GM10248 (cell line): ENCODE measurements at regions not wholly inside any gene's neighbourhood (a gene's known extent, or its start where the extent isn't known, plus 50 kb on each side); places are given as distances from the start of the nearest gene placed in this dataset.

Experiments used
- CTCF ChIA-PET: fragments of 300-600 bp; sonication (Branson Sonifier 250); formaldehyde crosslinking; extraction: SDS; loops from one replicate; lab custom pipeline; 2021; ENCODE audit warnings: antibody characterized with exemption; lab: Yijun Ruan, JAX
- POLR2A ChIA-PET: fragments of 350-650 bp; sonication (Branson Sonifier 250); formaldehyde crosslinking; extraction: SDS; loops from one replicate; lab custom pipeline; 2020; ENCODE audit warnings: antibody characterized with exemption; lab: Yijun Ruan, JAX
- DNase-seq: peaks from one replicate; pipeline ENCODE4 v3.0.0; 2012; ENCODE audit errors: extremely low spot score
- TF ChIP-seq, protein P1 (sequence below): IDR thresholded peaks from 2 replicates; pipeline ENCODE4 v1.5.1; 2012; ENCODE audit warnings: mild to moderate bottlenecking, low read depth; ENCODE audit errors: extremely low read depth, missing control alignments, control extremely low read depth

DNA sequence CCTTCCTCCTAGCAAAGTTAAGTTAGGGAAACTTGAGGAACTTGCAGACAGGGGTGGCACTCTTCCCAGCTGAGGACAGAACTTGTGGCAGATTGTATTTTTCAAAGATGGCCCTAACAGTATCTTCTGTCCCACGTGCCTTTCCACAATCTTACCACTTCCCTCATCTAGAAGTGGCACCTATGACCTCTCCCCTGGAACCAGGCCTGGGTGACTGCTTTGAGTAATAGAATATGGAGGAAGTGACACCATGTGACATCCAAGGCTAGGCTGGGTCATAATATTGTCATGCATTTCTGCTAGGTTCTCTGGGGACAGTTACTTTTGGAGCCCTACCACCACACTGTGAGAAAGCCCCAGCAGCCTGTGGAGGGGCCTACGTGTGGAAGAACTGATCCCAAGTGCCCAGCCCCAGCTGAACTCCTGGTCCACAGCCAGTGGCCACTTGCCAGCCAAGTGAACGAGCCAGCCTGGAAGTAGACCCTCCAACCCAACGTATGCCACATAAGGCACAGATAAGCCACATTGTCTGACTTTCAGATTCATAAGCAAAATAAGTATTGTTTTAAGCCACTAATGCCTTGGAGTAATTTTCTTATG is 193.7 kb downstream of the PTPN20 start:
- CTCF ChIA-PET = no interaction called here
- no peak for DNase-seq
- TF ChIP-seq, protein P1, sequence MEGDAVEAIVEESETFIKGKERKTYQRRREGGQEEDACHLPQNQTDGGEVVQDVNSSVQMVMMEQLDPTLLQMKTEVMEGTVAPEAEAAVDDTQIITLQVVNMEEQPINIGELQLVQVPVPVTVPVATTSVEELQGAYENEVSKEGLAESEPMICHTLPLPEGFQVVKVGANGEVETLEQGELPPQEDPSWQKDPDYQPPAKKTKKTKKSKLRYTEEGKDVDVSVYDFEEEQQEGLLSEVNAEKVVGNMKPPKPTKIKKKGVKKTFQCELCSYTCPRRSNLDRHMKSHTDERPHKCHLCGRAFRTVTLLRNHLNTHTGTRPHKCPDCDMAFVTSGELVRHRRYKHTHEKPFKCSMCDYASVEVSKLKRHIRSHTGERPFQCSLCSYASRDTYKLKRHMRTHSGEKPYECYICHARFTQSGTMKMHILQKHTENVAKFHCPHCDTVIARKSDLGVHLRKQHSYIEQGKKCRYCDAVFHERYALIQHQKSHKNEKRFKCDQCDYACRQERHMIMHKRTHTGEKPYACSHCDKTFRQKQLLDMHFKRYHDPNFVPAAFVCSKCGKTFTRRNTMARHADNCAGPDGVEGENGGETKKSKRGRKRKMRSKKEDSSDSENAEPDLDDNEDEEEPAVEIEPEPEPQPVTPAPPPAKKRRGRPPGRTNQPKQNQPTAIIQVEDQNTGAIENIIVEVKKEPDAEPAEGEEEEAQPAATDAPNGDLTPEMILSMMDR = no peak
- POLR2A ChIA-PET = no interaction called here

DNA sequence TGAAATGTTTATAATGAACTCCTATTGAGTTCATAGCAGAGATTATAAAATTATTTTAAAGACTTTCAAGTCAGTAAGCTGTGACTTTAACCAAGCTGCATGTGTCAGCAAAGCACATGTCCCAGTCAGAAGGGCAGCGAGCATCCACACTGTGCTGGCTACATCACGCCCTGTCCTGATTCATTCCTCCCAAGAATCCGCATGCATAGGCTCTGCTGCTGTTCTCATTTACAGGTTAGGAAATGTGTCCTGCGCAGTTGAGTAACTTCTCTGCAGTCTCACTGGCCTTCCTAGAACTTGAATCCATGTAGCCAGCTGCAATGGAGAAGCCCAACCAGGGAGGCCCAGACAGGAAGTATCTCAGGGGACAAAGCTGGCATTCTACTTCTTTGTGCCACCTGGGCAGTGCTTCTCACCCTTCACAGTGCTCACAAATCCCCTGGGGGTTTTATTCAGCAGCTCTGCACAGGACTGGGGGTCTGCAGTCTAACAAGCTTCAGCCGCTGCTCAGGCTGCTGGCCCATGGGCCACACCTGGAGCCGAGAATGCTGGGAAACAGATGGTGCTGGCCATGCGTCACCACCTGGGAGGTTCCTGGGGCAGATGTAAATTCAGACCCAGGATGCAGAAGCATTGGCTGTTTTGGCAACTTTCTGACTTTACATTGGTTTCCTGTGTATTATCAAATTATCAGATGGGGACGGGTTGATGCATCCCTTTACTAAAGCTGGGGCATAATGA is 192.8 kb upstream of the GDF10 start:
- ChIA-PET CTCF (no interaction called here), POLR2A (no interaction called here)
- no peak for DNase-seq
- TF ChIP-seq, protein P1 = no peak

DNA sequence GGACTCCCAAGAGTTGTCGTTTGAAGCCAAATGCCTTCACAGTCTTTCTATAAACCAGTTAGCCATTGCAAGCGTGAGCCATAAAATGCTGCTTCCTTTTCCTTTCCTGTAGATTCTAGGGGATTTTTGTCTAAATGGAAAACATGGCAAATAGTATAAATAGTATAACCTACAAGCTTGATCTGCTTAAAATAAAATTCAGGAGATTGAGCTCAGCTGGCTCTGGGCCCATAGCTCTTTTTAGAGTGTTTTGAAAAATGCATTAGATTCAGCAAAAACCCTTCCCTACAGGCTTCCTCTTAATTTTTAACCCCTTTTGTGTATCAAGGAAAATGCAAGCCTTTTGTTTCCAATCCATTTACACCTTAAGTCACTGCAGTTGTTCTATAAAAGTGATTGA is 190.1 kb upstream of the GDF10 start:
- DNase-seq = no peak
- CTCF ChIA-PET = interaction anchor here (1.5 kb wide), 1 partner anchor 11 kb away, joined by 3 read pairs; no protein-coding TSS in a partner anchor
- TF ChIP-seq, protein P1 = no peak
- POLR2A ChIA-PET = no interaction called here

DNA sequence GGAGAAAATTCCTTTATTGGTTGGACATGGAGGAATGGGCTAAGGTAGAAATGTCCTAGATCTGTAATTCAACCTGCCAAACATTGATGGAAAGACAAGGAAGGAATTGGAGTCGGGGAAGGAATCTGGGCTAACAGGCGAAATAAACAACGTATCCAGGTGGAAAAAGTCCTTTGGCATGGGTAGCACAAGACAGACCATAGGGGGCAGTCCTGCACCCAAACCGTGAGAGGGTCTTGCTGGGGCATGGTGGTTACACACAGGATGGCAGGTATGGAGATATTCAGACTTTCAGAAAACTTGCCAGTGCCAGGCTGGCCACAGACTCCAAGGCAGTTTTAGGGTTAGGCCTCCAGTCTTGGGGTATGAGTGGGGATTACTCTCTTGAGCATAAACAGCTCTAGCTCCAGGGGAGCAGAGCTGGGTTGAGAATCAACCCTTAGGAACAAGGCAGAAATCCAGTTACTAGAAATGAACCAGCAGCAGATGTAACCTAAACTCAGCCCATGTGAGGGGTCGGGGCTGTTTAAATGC is 188.6 kb upstream of the GDF10 start:
- ChIA-PET CTCF (no interaction called here), POLR2A (no interaction called here)
- no peak for DNase-seq
- TF ChIP-seq, protein P1 = no peak

DNA sequence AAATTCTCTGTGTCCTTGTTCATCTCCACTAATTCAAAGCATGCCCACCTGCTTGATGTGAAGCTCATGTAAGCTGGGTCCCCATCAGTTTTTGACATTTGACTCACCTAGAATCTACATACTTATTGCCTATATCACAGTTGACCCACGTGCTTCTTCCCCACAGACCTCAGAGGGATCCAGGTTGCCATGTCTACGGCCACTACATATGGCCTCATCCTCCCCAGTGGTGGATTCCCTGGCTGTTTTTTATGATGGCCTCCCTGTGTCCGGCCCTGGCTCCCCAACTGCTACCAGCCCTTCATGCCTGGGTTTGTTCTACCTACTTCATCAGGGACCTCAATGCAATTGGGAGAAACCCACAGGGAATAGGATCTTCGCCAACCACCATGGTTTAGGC is 187.4 kb upstream of the GDF10 start:
- ChIA-PET POLR2A (no interaction called here), CTCF (no interaction called here)
- TF ChIP-seq, protein P1 = no peak
- DNase-seq = no peak

DNA sequence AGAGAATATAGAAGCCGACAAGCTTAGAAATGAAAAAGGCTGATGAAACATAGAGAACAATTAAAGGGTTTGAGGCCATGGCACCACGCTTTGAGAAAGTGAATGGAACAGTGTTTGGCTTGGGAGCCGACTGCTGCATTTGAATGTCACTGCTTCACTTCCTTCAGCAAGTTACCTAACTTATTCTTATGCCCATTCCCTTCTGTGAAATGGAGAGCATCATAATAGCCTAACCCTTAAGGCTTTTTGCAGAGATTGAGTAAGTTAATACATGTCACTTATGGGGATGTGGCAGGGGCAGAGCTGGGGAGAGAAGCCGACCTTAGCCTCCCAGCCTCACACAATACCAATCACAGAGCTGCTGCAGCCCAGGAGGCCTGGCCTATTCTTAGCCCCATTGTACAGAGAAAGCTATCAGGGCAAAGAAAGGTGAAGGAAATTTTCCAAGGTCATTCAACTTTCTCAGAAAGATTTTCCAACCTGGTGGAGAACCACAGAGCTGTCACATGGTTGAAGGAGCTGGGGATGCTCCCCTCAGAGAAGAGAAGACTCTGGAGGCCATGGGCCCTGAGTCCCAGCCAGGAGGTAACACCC is 186.0 kb upstream of the GDF10 start:
- POLR2A ChIA-PET = no interaction called here
- no peak for DNase-seq
- TF ChIP-seq, protein P1 = no peak
- CTCF ChIA-PET = interaction anchor here (1.3 kb wide), 1 partner anchor 12 kb away, joined by 3 read pairs; no protein-coding TSS in a partner anchor
